ACHN (cell line): ENCODE measurements at regions not wholly inside any gene's neighbourhood (a gene's known extent, or its start where the extent isn't known, plus 50 kb on each side); places are given as distances from the start of the nearest gene placed in this dataset.
"Not testable (repeated sequence)": the region's sequence is repeated elsewhere in the genome, so short reads cannot be mapped to it uniquely, and the experiment has no call there.

Experiments
- DNase-seq: peaks from one replicate; pipeline ENCODE4 v3.0.0-alpha.2; 2015
- in situ Hi-C: cut with HindIII; loops from 2 replicates; pipeline ENCODE4 v1.10.0; 2017; ENCODE audit warnings: low sequenced_read_pairs, low pct_ligation_motif_present, low pct_unique_long_range_greater_than_20kb

GRCh38 chr14:38001501-38001900 lies 206.2 kb upstream of the SSTR1 start:
- in situ Hi-C loops = no loop called here

GRCh38 chr14:38003746-38004609 lies 203.7 kb upstream of the SSTR1 start:
- no peak for DNase-seq
- in situ Hi-C loops = no loop called here

More at GRCh38 chr14:38001501-38001900, 206.2 kb upstream of the SSTR1 start:
- no peak for DNase-seq

GRCh38 chr14:38004610-38004879 lies 203.2 kb upstream of the SSTR1 start:
- in situ Hi-C loops = no loop called here
- no peak for DNase-seq

- in situ Hi-C loops, DNase-seq: not testable (repeated sequence)
Measured at GRCh38 chr14:38011156-38011555, 196.5 kb upstream of the SSTR1 start.

GRCh38 chr14:38012056-38012455 lies 195.6 kb upstream of the SSTR1 start:
- DNase-seq = no peak
- in situ Hi-C loops = no loop called here

GRCh38 chr14:38016497-38016896 lies 191.2 kb upstream of the SSTR1 start:
- in situ Hi-C loops = no loop called here
- DNase-seq = peak; percentile 7

GRCh38 chr14:38021861-38022260 lies 185.8 kb upstream of the SSTR1 start:
- in situ Hi-C loops = no loop called here
- no peak for DNase-seq

GRCh38 chr14:38022775-38023174 lies 184.9 kb upstream of the SSTR1 start:
- in situ Hi-C loops = no loop called here
- no peak for DNase-seq

- no peak for DNase-seq
- in situ Hi-C loops = no loop called here
Measured at GRCh38 chr14:38038171-38038570, 169.5 kb upstream of the SSTR1 start.

GRCh38 chr14:38038986-38039385 lies 168.7 kb upstream of the SSTR1 start:
- in situ Hi-C loops = no loop called here
- no peak for DNase-seq

- in situ Hi-C loops = no loop called here
- no peak for DNase-seq
Measured at GRCh38 chr14:38039496-38039895, 168.2 kb upstream of the SSTR1 start.

GRCh38 chr14:38040411-38040810 lies 167.3 kb upstream of the SSTR1 start:
- in situ Hi-C loops = no loop called here
- no peak for DNase-seq

- in situ Hi-C loops = no loop called here
- peak; percentile 56 for DNase-seq
Measured at GRCh38 chr14:38042322-38042721, 165.4 kb upstream of the SSTR1 start.

- in situ Hi-C loops = no loop called here
- no peak for DNase-seq
Measured at GRCh38 chr14:38044710-38045109, 163.0 kb upstream of the SSTR1 start.

GRCh38 chr14:38045461-38045860 lies 162.2 kb upstream of the SSTR1 start:
- no peak for DNase-seq
- in situ Hi-C loops = no loop called here

GRCh38 chr14:38046160-38046559 lies 161.5 kb upstream of the SSTR1 start:
- in situ Hi-C loops = no loop called here
- no peak for DNase-seq

- DNase-seq = no peak
- in situ Hi-C loops = no loop called here
Measured at GRCh38 chr14:38047195-38047902, 160.4 kb upstream of the SSTR1 start.

GRCh38 chr14:38053666-38054065 lies 154.0 kb upstream of the SSTR1 start:
- in situ Hi-C loops = no loop called here
- no peak for DNase-seq

- in situ Hi-C loops = no loop called here
- DNase-seq = peak; percentile 10
Measured at GRCh38 chr14:38056270-38056669, 151.4 kb upstream of the SSTR1 start.

- in situ Hi-C loops, DNase-seq: not testable (repeated sequence)
Measured at GRCh38 chr14:38062223-38062622, 145.5 kb upstream of the SSTR1 start.
